HepG2 (cell line): ENCODE measurements at regions not wholly inside any gene's neighbourhood (a gene's known extent, or its start where the extent isn't known, plus 50 kb on each side); places are given as distances from the start of the nearest gene placed in this dataset.

Source experiments
- ATAC-seq: fragments of 200-7000 bp; cut with Tn5 transposase; 3 replicates; pipeline ENCODE4 v1.9.1; 2020; ENCODE audit warnings: mild to moderate bottlenecking, moderate library complexity
- BruUV-seq: library from RNA; stranded (reverse); fragments of 400-500 nt; replicated peaks from 2 replicates; lab custom pipeline; 2021; lab: Mats Ljungman, UMichigan
- CTCF ChIA-PET: fragments of 300-600 bp; formaldehyde crosslinking; extraction: SDS; loops from one replicate; lab custom pipeline; 2021; ENCODE audit warnings: low total read pairs, inconsistent platforms, low intra/inter-chr PET ratio; lab: Yijun Ruan, JAX
- POLR2A ChIA-PET: fragments of 350-600 bp; sonication (Branson Sonifier 250); formaldehyde crosslinking; loops from one replicate; lab custom pipeline; 2020; ENCODE audit warnings: antibody characterized with exemption, inconsistent platforms; lab: Yijun Ruan, JAX
- DNase-seq: peaks from one replicate; pipeline ENCODE4 v3.0.0-alpha.2; 2015; ENCODE audit warnings: low spot score
- FAIRE-seq: peaks from 3 replicates; lab custom pipeline; 2011; peaks lifted over from hg19 to GRCh38; lab: Jason Lieb, UNC
- H2AFZ ChIP-seq: one replicate; pipeline ENCODE4 v1.6.1; 2011; ENCODE audit warnings: low read length, inconsistent platforms
- H3K27ac ChIP-seq: fragments of 300-600 bp; 3 replicates; pipeline ENCODE4 v1.8.0; 2011; ENCODE audit warnings: mixed run types, mild to moderate bottlenecking, mixed read lengths, low read length, inconsistent platforms; ENCODE audit not compliant: insufficient read depth; ENCODE audit errors: extremely low read length
- H3K27me3 ChIP-seq, 2 experiments: fragments of 200-600 bp in 1 of 2; 2 replicates in 1 of 2; 3 replicates in 1 of 2; pipeline versions ENCODE4 v1.6.0 to v1.8.0; 2011; ENCODE audit warnings: low read length in 2 of 2, mild to moderate bottlenecking in 2 of 2, moderate library complexity in 2 of 2, inconsistent platforms in 1 of 2; ENCODE audit not compliant: insufficient read depth in 2 of 2, control insufficient read depth in 1 of 2
- H3K36me3 ChIP-seq, 2 experiments: fragments of 200-600 bp in 1 of 2; replicated peaks in 1 of 2; 2 replicates in 1 of 2; 3 replicates in 1 of 2; pipeline versions ENCODE4 v1.5.1 to v1.8.0; 2011; ENCODE audit warnings: low read length in 2 of 2, inconsistent platforms in 1 of 2; ENCODE audit not compliant: insufficient read depth in 2 of 2, control insufficient read depth in 1 of 2
- H3K4me1 ChIP-seq: 2 replicates; pipeline ENCODE4 v1.5.1; 2012; ENCODE audit warnings: low read length, inconsistent platforms; ENCODE audit not compliant: insufficient read depth
- H3K4me2 ChIP-seq: 2 replicates; pipeline ENCODE4 v1.6.0; 2011; ENCODE audit warnings: low read depth, low read length, inconsistent platforms
- H3K4me3 ChIP-seq, 3 experiments: fragments of 200-600 bp in 1 of 3; sonication (generic), shearing (Covaris generic) in 1 of 3; replicated peaks in 1 of 3; 2 replicates each; pipeline ENCODE4 v1.5.1; 2011 to 2016; ENCODE audit warnings: low read length in 3 of 3, inconsistent platforms in 2 of 3, low read depth in 2 of 3, mild to moderate bottlenecking in 2 of 3, control low read depth in 1 of 3, mixed read lengths in 1 of 3; ENCODE audit not compliant: insufficient read depth in 1 of 3
- H3K79me2 ChIP-seq: one replicate; pipeline ENCODE4 v1.6.1; 2011; ENCODE audit warnings: low read length, inconsistent platforms; ENCODE audit not compliant: insufficient read depth
- H3K9ac ChIP-seq: 2 replicates; pipeline ENCODE4 v1.6.0; 2011; ENCODE audit warnings: mild to moderate bottlenecking, low read depth, low read length, inconsistent platforms; ENCODE audit not compliant: insufficient read depth
- H3K9me3 ChIP-seq: 2 replicates; pipeline ENCODE4 v1.5.1; 2012; ENCODE audit warnings: mild to moderate bottlenecking, low read length
- H4K20me1 ChIP-seq: 2 replicates; pipeline ENCODE4 v1.6.0; 2011; ENCODE audit warnings: inconsistent platforms, mild to moderate bottlenecking, low read length, moderate library complexity; ENCODE audit not compliant: insufficient read depth
- ELF4 ChIP-seq: sonication (generic); formaldehyde crosslinking; IDR thresholded peaks from 2 replicates; pipeline ENCODE4 v1.5.0; 2020; ENCODE audit warnings: missing genetic modification reagents, mild to moderate bottlenecking, moderate library complexity, borderline replicate concordance
- GATAD2A ChIP-seq: IDR thresholded peaks from 2 replicates; pipeline ENCODE4 v1.6.1; 2016
- GTF2F1 ChIP-seq: fragments of 150-350 bp; IDR thresholded peaks from 2 replicates; pipeline ENCODE4 v1.6.1; 2014; ENCODE audit warnings: low read length
- HOXA5 ChIP-seq: sonication (generic); formaldehyde crosslinking; IDR thresholded peaks from 2 replicates; pipeline ENCODE4 v1.4.0; 2020; ENCODE audit warnings: missing genetic modification reagents
- KDM3A ChIP-seq: IDR thresholded peaks from 2 replicates; pipeline ENCODE4 v1.6.1; 2018; ENCODE audit warnings: low read depth, missing compliant biosample characterization
- KLF12 ChIP-seq: sonication (generic); formaldehyde crosslinking; IDR thresholded peaks from 2 replicates; pipeline ENCODE4 v1.4.0; 2020; ENCODE audit warnings: missing genetic modification reagents, borderline replicate concordance
- RARG ChIP-seq: sonication (generic); formaldehyde crosslinking; IDR thresholded peaks from 2 replicates; pipeline ENCODE4 v1.4.0; 2020; ENCODE audit warnings: low read depth, mild to moderate bottlenecking, missing genetic modification reagents
- SRY ChIP-seq: sonication (generic); formaldehyde crosslinking; IDR thresholded peaks from 2 replicates; pipeline ENCODE4 v1.8.0; 2022; ENCODE audit warnings: mild to moderate bottlenecking, missing genetic modification reagents
- ZNF282 ChIP-seq: fragments of 450-650 bp; IDR thresholded peaks from 2 replicates; pipeline ENCODE4 v1.6.1; 2018; ENCODE audit not compliant: partially characterized antibody
- ZNF550 ChIP-seq: sonication (generic); formaldehyde crosslinking; IDR thresholded peaks from 2 replicates; pipeline ENCODE4 v1.4.0; 2020; ENCODE audit warnings: mild to moderate bottlenecking, missing genetic modification reagents, borderline replicate concordance
- WGBS: methylation state at CpG from one replicate; pipeline ENCODE4 v1.1.6; 2017; ENCODE audit warnings: low lambda C conversion rate; 5-methylcytosine and 5-hydroxymethylcytosine counted together
- in situ Hi-C: cut with HindIII; loops from 2 replicates; pipeline ENCODE4 v1.10.0; 2017; ENCODE audit warnings: low pct_unique_long_range_greater_than_20kb; ENCODE audit not compliant: extremely low pct_ligation_motif_present
- intact Hi-C: fragments of 100-400 bp; cut with micrococcal nuclease; formaldehyde crosslinking; loops from one replicate; pipeline ENCODE4 v1.10.0; 2022; ENCODE audit not compliant: unreplicated experiment
- TF ChIP-seq, protein P1 (sequence below): sonication (generic); formaldehyde crosslinking; IDR thresholded peaks from 2 replicates; pipeline ENCODE4 v1.8.1; 2023; ENCODE audit warnings: missing genetic modification reagents, inconsistent platforms, borderline replicate concordance
- TF ChIP-seq, protein P2 (sequence below): sonication (generic); formaldehyde crosslinking; IDR thresholded peaks from 2 replicates; pipeline ENCODE4 v1.4.0; 2020; ENCODE audit warnings: missing genetic modification reagents
- TF ChIP-seq, protein P3 (sequence below): sonication (generic); formaldehyde crosslinking; conservative IDR thresholded peaks from 2 replicates; pipeline ENCODE4 v1.4.0; 2020; ENCODE audit warnings: missing genetic modification reagents

- H3K9me3 ChIP-seq, result no peaks in the 10 kb centered on the region; the same call in 1 of the 2 replicates
- no peaks in the 10 kb centered on the region for H3K79me2 ChIP-seq
- BruUV-seq, result no TSS peak
- WGBS, result 4% methylated on average over 2 of the region's 2 CpGs
- in situ Hi-C loops (no loop called here), intact Hi-C loops (no loop called here)
- POLR2A ChIA-PET, result no interaction called here
- CTCF ChIA-PET, result no interaction called here
- no peak overlapping the region for H3K27ac ChIP-seq
- H3K4me2 ChIP-seq, result no peak overlapping the region
- no peaks in the 10 kb centered on the region for H3K36me3 ChIP-seq
- no peak for FAIRE-seq
- no peak overlapping the region for H2AFZ ChIP-seq
- no peak for TF ChIP-seq ELF4 (CRISPR knock-in tag)
- no peak for TF ChIP-seq ZNF550
- TF ChIP-seq RARG (CRISPR knock-in tag), result no peak
- no peak for TF ChIP-seq GATAD2A (CRISPR knock-in tag)
- TF ChIP-seq ZNF282, result no peak
- TF ChIP-seq SRY (CRISPR knock-in tag), result no peak
- TF ChIP-seq, protein P1, sequence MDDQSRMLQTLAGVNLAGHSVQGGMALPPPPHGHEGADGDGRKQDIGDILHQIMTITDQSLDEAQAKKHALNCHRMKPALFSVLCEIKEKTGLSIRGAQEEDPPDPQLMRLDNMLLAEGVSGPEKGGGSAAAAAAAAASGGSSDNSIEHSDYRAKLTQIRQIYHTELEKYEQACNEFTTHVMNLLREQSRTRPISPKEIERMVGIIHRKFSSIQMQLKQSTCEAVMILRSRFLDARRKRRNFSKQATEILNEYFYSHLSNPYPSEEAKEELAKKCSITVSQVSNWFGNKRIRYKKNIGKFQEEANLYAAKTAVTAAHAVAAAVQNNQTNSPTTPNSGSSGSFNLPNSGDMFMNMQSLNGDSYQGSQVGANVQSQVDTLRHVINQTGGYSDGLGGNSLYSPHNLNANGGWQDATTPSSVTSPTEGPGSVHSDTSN (CRISPR knock-in tag), result no peak
- TF ChIP-seq, protein P2, sequence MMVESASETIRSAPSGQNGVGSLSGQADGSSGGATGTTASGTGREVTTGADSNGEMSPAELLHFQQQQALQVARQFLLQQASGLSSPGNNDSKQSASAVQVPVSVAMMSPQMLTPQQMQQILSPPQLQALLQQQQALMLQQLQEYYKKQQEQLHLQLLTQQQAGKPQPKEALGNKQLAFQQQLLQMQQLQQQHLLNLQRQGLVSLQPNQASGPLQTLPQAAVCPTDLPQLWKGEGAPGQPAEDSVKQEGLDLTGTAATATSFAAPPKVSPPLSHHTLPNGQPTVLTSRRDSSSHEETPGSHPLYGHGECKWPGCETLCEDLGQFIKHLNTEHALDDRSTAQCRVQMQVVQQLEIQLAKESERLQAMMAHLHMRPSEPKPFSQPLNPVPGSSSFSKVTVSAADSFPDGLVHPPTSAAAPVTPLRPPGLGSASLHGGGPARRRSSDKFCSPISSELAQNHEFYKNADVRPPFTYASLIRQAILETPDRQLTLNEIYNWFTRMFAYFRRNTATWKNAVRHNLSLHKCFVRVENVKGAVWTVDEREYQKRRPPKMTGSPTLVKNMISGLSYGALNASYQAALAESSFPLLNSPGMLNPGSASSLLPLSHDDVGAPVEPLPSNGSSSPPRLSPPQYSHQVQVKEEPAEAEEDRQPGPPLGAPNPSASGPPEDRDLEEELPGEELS (CRISPR knock-in tag), result no peak
- TF ChIP-seq KDM3A (CRISPR knock-in tag), result no peak
- TF ChIP-seq KLF12 (CRISPR knock-in tag), result no peak
- no peak for TF ChIP-seq GTF2F1
- TF ChIP-seq, protein P3, sequence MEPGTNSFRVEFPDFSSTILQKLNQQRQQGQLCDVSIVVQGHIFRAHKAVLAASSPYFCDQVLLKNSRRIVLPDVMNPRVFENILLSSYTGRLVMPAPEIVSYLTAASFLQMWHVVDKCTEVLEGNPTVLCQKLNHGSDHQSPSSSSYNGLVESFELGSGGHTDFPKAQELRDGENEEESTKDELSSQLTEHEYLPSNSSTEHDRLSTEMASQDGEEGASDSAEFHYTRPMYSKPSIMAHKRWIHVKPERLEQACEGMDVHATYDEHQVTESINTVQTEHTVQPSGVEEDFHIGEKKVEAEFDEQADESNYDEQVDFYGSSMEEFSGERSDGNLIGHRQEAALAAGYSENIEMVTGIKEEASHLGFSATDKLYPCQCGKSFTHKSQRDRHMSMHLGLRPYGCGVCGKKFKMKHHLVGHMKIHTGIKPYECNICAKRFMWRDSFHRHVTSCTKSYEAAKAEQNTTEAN (CRISPR knock-in tag), result no peak
- TF ChIP-seq HOXA5 (CRISPR knock-in tag), result no peak
- TF ChIP-seq, all 625 proteins: peak for 0
- Histone ChIP-seq H3K9ac (no peak overlapping the region), H3K4me3 (no peak overlapping the region), H3K27me3 (no peaks in the 10 kb centered on the region), H3K4me1 (no peaks in the 10 kb centered on the region), H4K20me1 (no peaks in the 10 kb centered on the region)
- no peak for DNase-seq
- ATAC-seq, result no peak
These were observed 365.4 kb downstream of the ISL1 start for GRCh38 chr5:51748647-51749046.
